ENCODE measurements at regions not wholly inside any gene's neighbourhood (a gene's known extent, or its start where the extent isn't known, plus 50 kb on each side); places are given as distances from the start of the nearest gene placed in this dataset.

GRCh38 chr2:22283436-22283835 is 1101.5 kb upstream of the KLHL29 start:
- TF ChIP-seq, protein P1, sequence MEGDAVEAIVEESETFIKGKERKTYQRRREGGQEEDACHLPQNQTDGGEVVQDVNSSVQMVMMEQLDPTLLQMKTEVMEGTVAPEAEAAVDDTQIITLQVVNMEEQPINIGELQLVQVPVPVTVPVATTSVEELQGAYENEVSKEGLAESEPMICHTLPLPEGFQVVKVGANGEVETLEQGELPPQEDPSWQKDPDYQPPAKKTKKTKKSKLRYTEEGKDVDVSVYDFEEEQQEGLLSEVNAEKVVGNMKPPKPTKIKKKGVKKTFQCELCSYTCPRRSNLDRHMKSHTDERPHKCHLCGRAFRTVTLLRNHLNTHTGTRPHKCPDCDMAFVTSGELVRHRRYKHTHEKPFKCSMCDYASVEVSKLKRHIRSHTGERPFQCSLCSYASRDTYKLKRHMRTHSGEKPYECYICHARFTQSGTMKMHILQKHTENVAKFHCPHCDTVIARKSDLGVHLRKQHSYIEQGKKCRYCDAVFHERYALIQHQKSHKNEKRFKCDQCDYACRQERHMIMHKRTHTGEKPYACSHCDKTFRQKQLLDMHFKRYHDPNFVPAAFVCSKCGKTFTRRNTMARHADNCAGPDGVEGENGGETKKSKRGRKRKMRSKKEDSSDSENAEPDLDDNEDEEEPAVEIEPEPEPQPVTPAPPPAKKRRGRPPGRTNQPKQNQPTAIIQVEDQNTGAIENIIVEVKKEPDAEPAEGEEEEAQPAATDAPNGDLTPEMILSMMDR (IDR thresholded peaks at IDR 0.05; ENCODE audit: insufficient read depth, low read length) = no peak

DNA sequence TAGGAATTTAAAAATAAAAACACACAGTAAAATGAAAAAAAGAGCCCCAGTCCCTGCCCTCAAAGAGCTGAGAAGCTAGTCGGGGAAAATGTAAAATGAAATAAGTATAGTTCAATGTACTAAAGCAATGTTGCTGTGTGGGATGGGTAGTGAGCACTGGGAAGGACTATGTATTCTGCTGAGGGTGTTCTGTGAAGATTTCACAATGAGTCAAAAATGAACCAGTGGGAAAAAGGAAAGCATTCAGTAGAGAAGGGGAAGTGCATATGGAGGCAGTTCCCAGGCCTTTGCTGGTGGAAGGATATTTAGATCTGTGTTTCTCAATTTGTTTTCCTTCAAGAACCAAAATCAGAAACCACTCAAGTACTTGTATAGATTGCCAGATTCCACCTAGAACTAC is 1094.7 kb upstream of the KLHL29 start:
- no peak overlapping the region for H3K4me3 ChIP-seq (ENCODE audit: low read depth, low read length)
- DNase-seq (ENCODE audit: low read depth) = no peak
- TF ChIP-seq, protein P1 (IDR thresholded peaks at IDR 0.05; ENCODE audit: insufficient read depth, low read length) = no peak

More at GRCh38 chr2:22283436-22283835, 1101.5 kb upstream of the KLHL29 start:
- no peak overlapping the region for H3K4me3 ChIP-seq (ENCODE audit: low read depth, low read length)
- no peak for DNase-seq (ENCODE audit: low read depth)

DNA sequence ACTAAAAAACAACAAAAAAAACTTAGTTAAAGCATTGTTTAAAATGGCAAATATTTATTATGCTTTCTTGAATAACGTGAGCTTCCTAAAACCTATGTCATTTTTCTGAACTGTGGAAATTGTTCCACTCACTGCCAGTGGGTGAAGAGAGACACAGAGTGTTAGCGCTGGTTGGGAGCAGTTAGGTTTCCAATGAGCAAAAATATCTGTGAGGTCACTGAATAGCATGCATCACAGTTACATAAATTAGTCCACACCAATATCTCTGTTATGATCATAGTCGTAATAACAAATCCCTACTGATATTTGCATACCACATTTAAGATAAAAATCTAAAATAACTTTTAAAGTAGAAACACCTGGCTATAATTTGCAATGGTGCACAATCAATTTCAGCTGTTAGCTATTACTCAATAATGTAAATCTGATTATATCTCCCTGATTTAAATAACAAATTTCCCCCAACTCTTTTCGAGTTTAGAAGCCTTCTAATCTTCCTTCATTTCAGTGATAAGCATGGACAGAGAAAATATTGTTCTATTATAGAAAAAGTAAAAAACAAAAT is 1094.0 kb upstream of the KLHL29 start:
- TF ChIP-seq, protein P1 (IDR thresholded peaks at IDR 0.05; ENCODE audit: insufficient read depth, low read length) = no peak
- no peak for DNase-seq (ENCODE audit: low read depth)
- no peak overlapping the region for H3K4me3 ChIP-seq (ENCODE audit: low read depth, low read length)

- TF ChIP-seq, protein P1 (IDR thresholded peaks at IDR 0.05; ENCODE audit: insufficient read depth, low read length) = no peak
- H3K4me3 ChIP-seq (ENCODE audit: low read depth, low read length) = no peak overlapping the region
- no peak for DNase-seq (ENCODE audit: low read depth)
These were observed 1083.8 kb upstream of the KLHL29 start for GRCh38 chr2:22301228-22301627.

DNA sequence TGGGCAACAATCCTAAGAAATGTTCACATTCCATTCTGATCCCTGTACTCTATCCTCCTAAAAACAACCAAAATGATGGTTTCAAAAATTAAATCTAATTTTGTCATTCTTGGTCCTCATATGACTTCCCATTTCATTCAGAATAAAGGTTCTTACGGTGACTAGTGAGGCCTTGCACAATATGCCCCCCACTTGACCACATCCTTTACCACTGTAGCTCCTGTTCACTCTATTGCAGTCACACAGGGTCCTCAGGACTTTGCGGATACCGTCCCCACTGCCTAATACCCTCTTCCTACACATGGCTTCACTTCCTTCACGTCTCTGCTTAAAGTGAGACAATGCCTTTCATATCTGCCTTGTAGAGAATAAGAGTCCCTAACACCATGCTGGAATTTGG is 1058.7 kb upstream of the KLHL29 start:
- no peak overlapping the region for H3K4me3 ChIP-seq (ENCODE audit: low read depth, low read length)
- TF ChIP-seq, protein P1 (IDR thresholded peaks at IDR 0.05; ENCODE audit: insufficient read depth, low read length) = no peak

GRCh38 chr2:22329211-22330154 is 1055.5 kb upstream of the KLHL29 start:
- DNase-seq (ENCODE audit: low read depth) = no peak
- H3K4me3 ChIP-seq (ENCODE audit: low read depth, low read length) = no peak overlapping the region
- TF ChIP-seq, protein P1 (IDR thresholded peaks at IDR 0.05; ENCODE audit: insufficient read depth, low read length) = no peak

More for the DNA sequence above, 1058.7 kb upstream of the KLHL29 start:
- DNase-seq (ENCODE audit: low read depth) = no peak

Data from fibroblast of the aortic adventitia (primary cell).